ENCODE measurements at regions not wholly inside any gene's neighbourhood (a gene's known extent, or its start where the extent isn't known, plus 50 kb on each side); places are given as distances from the start of the nearest gene placed in this dataset.

DNA sequence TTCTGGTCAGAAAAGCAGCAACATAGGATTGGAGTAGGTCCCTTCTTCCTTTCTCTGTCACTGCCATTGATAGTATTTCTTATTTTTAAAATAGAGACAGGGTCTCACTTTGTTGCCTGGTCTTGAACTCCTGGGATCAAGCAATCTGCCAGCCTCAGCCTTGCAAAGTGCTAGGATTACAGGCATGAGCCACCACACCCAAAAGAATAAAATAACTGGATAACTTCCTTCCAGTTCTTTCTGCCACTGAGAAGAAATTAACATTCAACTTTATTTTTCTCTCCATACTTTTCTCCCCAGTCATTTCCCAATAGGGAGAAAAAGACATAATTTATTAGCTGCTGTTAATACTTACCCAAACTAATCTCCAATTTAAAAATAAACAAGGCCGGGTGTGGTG is 91.9 kb upstream of the MED13 start:
- BruUV-seq (replicated peaks): no TSS peak
- DNase-seq (ENCODE audit: low spot score): no peak
- Histone ChIP-seq H3K27ac (ENCODE audit: low read depth, low read length, poor library complexity, severe bottlenecking) (no peak overlapping the region), H3K27me3 (replicated peaks; ENCODE audit: insufficient read depth, low read depth, low read length, poor library complexity) (no peaks in the 10 kb centered on the region), H3K4me3 (ENCODE audit: low read depth, low read length, poor library complexity, severe bottlenecking) (no peak overlapping the region), H3K4me1 (ENCODE audit: insufficient read depth, low read length, poor library complexity, severe bottlenecking) (no peaks in the 10 kb centered on the region), H3K9me3 (ENCODE audit: low read depth, low read length, poor library complexity, severe bottlenecking) (no peaks in the 10 kb centered on the region), H3K36me3 (ENCODE audit: insufficient read depth, low read length, poor library complexity, severe bottlenecking) (no peaks in the 10 kb centered on the region)
- ChIA-PET CTCF (no interaction called here), POLR2A (ENCODE audit: low non-redundant PET) (no interaction called here)
- no peak for TF ChIP-seq EZH2 (IDR thresholded peaks at IDR 0.05; ENCODE audit: borderline replicate concordance, low read depth, low read length, poor library complexity, severe bottlenecking)
- TF ChIP-seq, protein P1, sequence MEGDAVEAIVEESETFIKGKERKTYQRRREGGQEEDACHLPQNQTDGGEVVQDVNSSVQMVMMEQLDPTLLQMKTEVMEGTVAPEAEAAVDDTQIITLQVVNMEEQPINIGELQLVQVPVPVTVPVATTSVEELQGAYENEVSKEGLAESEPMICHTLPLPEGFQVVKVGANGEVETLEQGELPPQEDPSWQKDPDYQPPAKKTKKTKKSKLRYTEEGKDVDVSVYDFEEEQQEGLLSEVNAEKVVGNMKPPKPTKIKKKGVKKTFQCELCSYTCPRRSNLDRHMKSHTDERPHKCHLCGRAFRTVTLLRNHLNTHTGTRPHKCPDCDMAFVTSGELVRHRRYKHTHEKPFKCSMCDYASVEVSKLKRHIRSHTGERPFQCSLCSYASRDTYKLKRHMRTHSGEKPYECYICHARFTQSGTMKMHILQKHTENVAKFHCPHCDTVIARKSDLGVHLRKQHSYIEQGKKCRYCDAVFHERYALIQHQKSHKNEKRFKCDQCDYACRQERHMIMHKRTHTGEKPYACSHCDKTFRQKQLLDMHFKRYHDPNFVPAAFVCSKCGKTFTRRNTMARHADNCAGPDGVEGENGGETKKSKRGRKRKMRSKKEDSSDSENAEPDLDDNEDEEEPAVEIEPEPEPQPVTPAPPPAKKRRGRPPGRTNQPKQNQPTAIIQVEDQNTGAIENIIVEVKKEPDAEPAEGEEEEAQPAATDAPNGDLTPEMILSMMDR (conservative IDR thresholded peaks at IDR 0.05; ENCODE audit: low read depth, low read length): no peak
- intact Hi-C loops (cut with micrococcal nuclease; ENCODE audit: unreplicated experiment): no loop called here

- H3K9me3 ChIP-seq (ENCODE audit: low read depth, low read length, poor library complexity, severe bottlenecking): no peaks in the 10 kb centered on the region
- DNase-seq (ENCODE audit: low spot score): no peak
- no peaks in the 10 kb centered on the region for H3K4me1 ChIP-seq (ENCODE audit: insufficient read depth, low read length, poor library complexity, severe bottlenecking)
- intact Hi-C loops (cut with micrococcal nuclease; ENCODE audit: unreplicated experiment): no loop called here
- H3K36me3 ChIP-seq (ENCODE audit: insufficient read depth, low read length, poor library complexity, severe bottlenecking): no peaks in the 10 kb centered on the region
- no peak overlapping the region for H3K27ac ChIP-seq (ENCODE audit: low read depth, low read length, poor library complexity, severe bottlenecking)
- BruUV-seq (replicated peaks): no TSS peak
- H3K27me3 ChIP-seq (replicated peaks; ENCODE audit: insufficient read depth, low read depth, low read length, poor library complexity): no peaks in the 10 kb centered on the region
- H3K4me3 ChIP-seq (ENCODE audit: low read depth, low read length, poor library complexity, severe bottlenecking): no peak overlapping the region
- POLR2A ChIA-PET (ENCODE audit: low non-redundant PET): interaction anchor here (0.7 kb wide), 1 partner anchor 955 kb away, joined by 9 read pairs; no protein-coding TSS in a partner anchor
- no peak for TF ChIP-seq EZH2 (IDR thresholded peaks at IDR 0.05; ENCODE audit: borderline replicate concordance, low read depth, low read length, poor library complexity, severe bottlenecking)
- TF ChIP-seq, protein P1 (conservative IDR thresholded peaks at IDR 0.05; ENCODE audit: low read depth, low read length): no peak
- CTCF ChIA-PET: no interaction called here
These were observed 89.8 kb upstream of the MED13 start for GRCh38 chr17:62154909-62155308.

DNA sequence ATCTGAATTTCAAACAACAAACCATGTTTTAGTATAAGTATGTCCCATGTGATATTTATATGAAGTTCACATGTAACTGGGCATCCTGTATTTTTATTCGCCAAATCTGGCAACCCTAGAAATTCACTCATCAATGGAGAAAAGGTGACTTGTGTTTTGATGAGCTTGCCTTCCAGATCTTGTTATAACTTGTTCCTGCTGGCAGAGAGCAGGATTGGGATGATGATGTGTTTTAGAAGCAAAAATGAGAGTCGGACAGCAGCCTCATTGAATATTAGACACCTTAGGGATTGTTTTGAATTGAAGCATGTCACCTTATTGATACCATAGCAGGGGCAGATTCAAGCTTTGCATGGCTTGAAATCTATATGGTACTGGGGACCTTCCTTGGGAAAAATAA is 85.4 kb upstream of the MED13 start:
- intact Hi-C loops (cut with micrococcal nuclease; ENCODE audit: unreplicated experiment): no loop called here
- H3K36me3 ChIP-seq (ENCODE audit: insufficient read depth, low read length, poor library complexity, severe bottlenecking): no peaks in the 10 kb centered on the region
- DNase-seq (ENCODE audit: low spot score): no peak
- POLR2A ChIA-PET (ENCODE audit: low non-redundant PET): interaction anchor here (0.6 kb wide), 1 partner anchor 317 kb away, joined by 6 read pairs; no protein-coding TSS in a partner anchor
- BruUV-seq (replicated peaks): no TSS peak
- no peaks in the 10 kb centered on the region for H3K27me3 ChIP-seq (replicated peaks; ENCODE audit: insufficient read depth, low read depth, low read length, poor library complexity)
- no peak overlapping the region for H3K27ac ChIP-seq (ENCODE audit: low read depth, low read length, poor library complexity, severe bottlenecking)
- no peaks in the 10 kb centered on the region for H3K9me3 ChIP-seq (ENCODE audit: low read depth, low read length, poor library complexity, severe bottlenecking)
- CTCF ChIA-PET: no interaction called here
- H3K4me3 ChIP-seq (ENCODE audit: low read depth, low read length, poor library complexity, severe bottlenecking): no peak overlapping the region
- H3K4me1 ChIP-seq (ENCODE audit: insufficient read depth, low read length, poor library complexity, severe bottlenecking): no peaks in the 10 kb centered on the region
- TF ChIP-seq, protein P1 (conservative IDR thresholded peaks at IDR 0.05; ENCODE audit: low read depth, low read length): no peak
- TF ChIP-seq EZH2 (IDR thresholded peaks at IDR 0.05; ENCODE audit: borderline replicate concordance, low read depth, low read length, poor library complexity, severe bottlenecking): no peak
